ENCODE measurements at regions not wholly inside any gene's neighbourhood (a gene's known extent, or its start where the extent isn't known, plus 50 kb on each side); places are given as distances from the start of the nearest gene placed in this dataset.

GRCh38 chr4:141435446-141436225, 200.7 kb upstream of the IL15 start:
- TF ChIP-seq CTCF (IDR thresholded peaks at IDR 0.05; ENCODE audit: insufficient read depth, missing control alignments), result no peak
- peak; percentile 63 for FAIRE-seq
- DNase-seq (ENCODE audit: insufficient read length, low spot score), result no peak

- no peak for TF ChIP-seq CTCF (IDR thresholded peaks at IDR 0.05; ENCODE audit: insufficient read depth, missing control alignments)
- no peak for DNase-seq (ENCODE audit: insufficient read length, low spot score)
- FAIRE-seq, result no peak
Observed at GRCh38 chr4:141439223-141439622, 197.2 kb upstream of the IL15 start.

GRCh38 chr4:141447761-141448160, 188.6 kb upstream of the IL15 start:
- TF ChIP-seq CTCF (IDR thresholded peaks at IDR 0.05; ENCODE audit: insufficient read depth, missing control alignments), result no peak
- DNase-seq (ENCODE audit: insufficient read length, low spot score), result no peak
- FAIRE-seq, result no peak

- no peak for FAIRE-seq
Observed at GRCh38 chr4:141448490-141448889, 187.9 kb upstream of the IL15 start.

GRCh38 chr4:141449927-141450326, 186.5 kb upstream of the IL15 start:
- no peak for TF ChIP-seq CTCF (IDR thresholded peaks at IDR 0.05; ENCODE audit: insufficient read depth, missing control alignments)
- no peak for DNase-seq (ENCODE audit: insufficient read length, low spot score)
- no peak for FAIRE-seq

More at GRCh38 chr4:141448490-141448889, 187.9 kb upstream of the IL15 start:
- TF ChIP-seq CTCF (IDR thresholded peaks at IDR 0.05; ENCODE audit: insufficient read depth, missing control alignments), result no peak
- no peak for DNase-seq (ENCODE audit: insufficient read length, low spot score)

GRCh38 chr4:141455651-141456050, 180.7 kb upstream of the IL15 start:
- DNase-seq (ENCODE audit: insufficient read length, low spot score) (no peak), FAIRE-seq (no peak)
- no peak for TF ChIP-seq CTCF (IDR thresholded peaks at IDR 0.05; ENCODE audit: insufficient read depth, missing control alignments)

- DNase-seq (ENCODE audit: insufficient read length, low spot score), result no peak
- no peak for TF ChIP-seq CTCF (IDR thresholded peaks at IDR 0.05; ENCODE audit: insufficient read depth, missing control alignments)
- FAIRE-seq, result no peak
Observed at GRCh38 chr4:141457653-141458052, 178.7 kb upstream of the IL15 start.
